Trophoblast cell (in vitro differentiated cells and primary cell): ENCODE measurements at regions not wholly inside any gene's neighbourhood (a gene's known extent, or its start where the extent isn't known, plus 50 kb on each side); places are given as distances from the start of the nearest gene placed in this dataset.

Experiments
- DNase-seq, 2 donors: peaks; one replicate each; pipeline ENCODE4 v3.0.0-alpha.2; 2016
- H2AFZ ChIP-seq: 2 replicates; pipeline ENCODE4 v1.6.1; 2013; ENCODE audit warnings: low read length, moderate library complexity, mild to moderate bottlenecking; ENCODE audit not compliant: insufficient read depth, poor library complexity
- H2AK5ac ChIP-seq: 2 replicates; pipeline ENCODE4 v1.6.1; 2013; ENCODE audit warnings: mild to moderate bottlenecking, low read length
- H2BK120ac ChIP-seq: 2 replicates; pipeline ENCODE4 v1.6.1; 2013; ENCODE audit warnings: low read length, mild to moderate bottlenecking, moderate library complexity; ENCODE audit not compliant: insufficient read depth, poor library complexity
- H2BK12ac ChIP-seq: 2 replicates; pipeline ENCODE4 v1.6.1; 2013; ENCODE audit warnings: mild to moderate bottlenecking, low read length, moderate library complexity
- H2BK5ac ChIP-seq: 2 replicates; pipeline ENCODE4 v1.6.1; 2013; ENCODE audit warnings: low read length, low read depth, moderate library complexity, mild to moderate bottlenecking; ENCODE audit not compliant: poor library complexity
- H3K14ac ChIP-seq: 2 replicates; pipeline ENCODE4 v1.6.1; 2013; ENCODE audit warnings: mild to moderate bottlenecking, low read length
- H3K18ac ChIP-seq: 2 replicates; pipeline ENCODE4 v1.6.1; 2013; ENCODE audit warnings: mild to moderate bottlenecking, low read length
- H3K23ac ChIP-seq: 2 replicates; pipeline ENCODE4 v1.6.1; 2013; ENCODE audit warnings: low read length
- H3K27ac ChIP-seq: 2 replicates; pipeline ENCODE4 v1.5.1; 2013; ENCODE audit warnings: low read depth, mild to moderate bottlenecking, inconsistent platforms, low read length, moderate library complexity
- H3K27me3 ChIP-seq: 2 replicates; pipeline ENCODE4 v1.6.1; 2013; ENCODE audit warnings: inconsistent platforms, mild to moderate bottlenecking, low read length, moderate library complexity; ENCODE audit not compliant: insufficient read depth
- H3K36me3 ChIP-seq, 2 experiments: 1 replicate in 1 of 2; 2 replicates in 1 of 2; pipeline ENCODE4 v1.6.1; 2013; ENCODE audit warnings: low read length in 2 of 2, mild to moderate bottlenecking in 2 of 2, moderate library complexity in 1 of 2; ENCODE audit not compliant: insufficient read depth in 2 of 2, control insufficient read depth in 1 of 2
- H3K4ac ChIP-seq: 2 replicates; pipeline ENCODE4 v1.6.1; 2013; ENCODE audit warnings: low read depth, mild to moderate bottlenecking, low read length, moderate library complexity
- H3K4me1 ChIP-seq, 2 experiments: 1 replicate in 1 of 2; 2 replicates in 1 of 2; pipeline ENCODE4 v1.6.1; 2013; ENCODE audit warnings: low read length in 2 of 2, mild to moderate bottlenecking in 2 of 2, moderate library complexity in 1 of 2; ENCODE audit not compliant: insufficient read depth in 2 of 2, control insufficient read depth in 1 of 2
- H3K4me2 ChIP-seq: 2 replicates; pipeline ENCODE4 v1.6.1; 2013; ENCODE audit warnings: inconsistent platforms, mild to moderate bottlenecking, low read length, moderate library complexity
- H3K4me3 ChIP-seq: 2 replicates; pipeline ENCODE4 v1.5.1; 2013; ENCODE audit warnings: mild to moderate bottlenecking, low read depth, low read length, inconsistent platforms
- H3K79me1 ChIP-seq: one replicate; pipeline ENCODE4 v1.6.1; 2013; ENCODE audit warnings: low read length
- H3K79me2 ChIP-seq: 2 replicates; pipeline ENCODE4 v1.6.1; 2013; ENCODE audit warnings: low read length, mild to moderate bottlenecking; ENCODE audit not compliant: control insufficient read depth, insufficient read depth, poor library complexity
- H3K9ac ChIP-seq: 2 replicates; pipeline ENCODE4 v1.6.1; 2013; ENCODE audit warnings: mild to moderate bottlenecking, low read length
- H3K9me3 ChIP-seq: 2 replicates; pipeline ENCODE4 v1.6.1; 2013; ENCODE audit warnings: low read depth, mild to moderate bottlenecking, control low read depth, inconsistent platforms, low read length; ENCODE audit not compliant: insufficient read depth
- H4K12ac ChIP-seq: 2 replicates; pipeline ENCODE4 v1.6.1; 2013; ENCODE audit warnings: low read depth, mild to moderate bottlenecking, low read length, moderate library complexity
- H4K8ac ChIP-seq: 2 replicates; pipeline ENCODE4 v1.6.1; 2013; ENCODE audit warnings: low read depth, mild to moderate bottlenecking, low read length, moderate library complexity
- H4K91ac ChIP-seq: one replicate; pipeline ENCODE4 v1.6.1; 2013; ENCODE audit warnings: low read depth, mild to moderate bottlenecking, low read length, moderate library complexity
- WGBS: extraction: QIAGEN DNeasy Blood & Tissue Kit; methylation state at CpG from one replicate; pipeline ENCODE4 v1.1.7; 2013; ENCODE audit warnings: missing lambda C conversion rate; ENCODE audit not compliant: insufficient read length, insufficient coverage; ENCODE audit errors: extremely low coverage; 5-methylcytosine and 5-hydroxymethylcytosine counted together

GRCh38 chr9:79968533-79968932, 396.8 kb downstream of the TLE4 start:
- H2BK120ac ChIP-seq = no peak overlapping the region
- no peak overlapping the region for H3K4me3 ChIP-seq
- H3K79me2 ChIP-seq = no peaks in the 10 kb centered on the region
- H3K4me2 ChIP-seq = no peak overlapping the region
- no peak overlapping the region for H2BK5ac ChIP-seq
- no peaks in the 10 kb centered on the region for H3K4me1 ChIP-seq
- no peak overlapping the region for H4K12ac ChIP-seq
- DNase-seq = no peak
- no peak overlapping the region for H3K18ac ChIP-seq
- no peak overlapping the region for H3K4ac ChIP-seq
- no peak overlapping the region for H3K14ac ChIP-seq
- no peak overlapping the region for H3K9ac ChIP-seq
- no peak overlapping the region for H3K23ac ChIP-seq
- H3K27ac ChIP-seq = no peak overlapping the region
- H3K79me1 ChIP-seq = no peaks in the 10 kb centered on the region
- H3K27me3 ChIP-seq = no peaks in the 10 kb centered on the region
- no CpG with 5 or more reads among the region's 1 CpG for WGBS
- H3K9me3 ChIP-seq = no peaks in the 10 kb centered on the region
- H2AFZ ChIP-seq = no peak overlapping the region
- H2BK12ac ChIP-seq = no peak overlapping the region
- H3K36me3 ChIP-seq = no peaks in the 10 kb centered on the region
- H4K91ac ChIP-seq = no peak overlapping the region
- H4K8ac ChIP-seq = no peak overlapping the region
- H2AK5ac ChIP-seq = no peak overlapping the region

GRCh38 chr9:79962836-79963235, 391.1 kb downstream of the TLE4 start:
- Histone ChIP-seq H3K23ac (no peak overlapping the region), H3K36me3 (no peaks in the 10 kb centered on the region), H3K79me1 (no peaks in the 10 kb centered on the region), H4K8ac (no peak overlapping the region), H3K4me3 (no peak overlapping the region), H3K9me3 (no peaks in the 10 kb centered on the region), H2AFZ (no peak overlapping the region), H3K14ac (no peak overlapping the region), H3K18ac (no peak overlapping the region), H3K79me2 (no peaks in the 10 kb centered on the region), H4K12ac (no peak overlapping the region), H3K27me3 (no peaks in the 10 kb centered on the region), H2AK5ac (no peak overlapping the region), H4K91ac (no peak overlapping the region), H2BK12ac (no peak overlapping the region), H3K4me1 (no peaks in the 10 kb centered on the region), H3K27ac (no peak overlapping the region), H2BK5ac (no peak overlapping the region), H2BK120ac (no peak overlapping the region), H3K9ac (no peak overlapping the region), H3K4ac (no peak overlapping the region), H3K4me2 (no peak overlapping the region)
- DNase-seq = no peak
- no CpG with 5 or more reads among the region's 3 CpGs for WGBS

GRCh38 chr9:79962150-79962549, 390.4 kb downstream of the TLE4 start:
- H3K18ac ChIP-seq = no peak overlapping the region
- no peak overlapping the region for H3K9ac ChIP-seq
- H3K79me1 ChIP-seq = no peaks in the 10 kb centered on the region
- H4K12ac ChIP-seq = no peak overlapping the region
- no peaks in the 10 kb centered on the region for H3K36me3 ChIP-seq
- no peak overlapping the region for H2BK5ac ChIP-seq
- H3K9me3 ChIP-seq = no peaks in the 10 kb centered on the region
- H3K4ac ChIP-seq = no peak overlapping the region
- H3K27ac ChIP-seq = no peak overlapping the region
- H3K23ac ChIP-seq = no peak overlapping the region
- no peaks in the 10 kb centered on the region for H3K4me1 ChIP-seq
- no peak overlapping the region for H2BK12ac ChIP-seq
- H2BK120ac ChIP-seq = no peak overlapping the region
- H4K91ac ChIP-seq = no peak overlapping the region
- no peak overlapping the region for H2AFZ ChIP-seq
- H3K79me2 ChIP-seq = no peaks in the 10 kb centered on the region
- no peak overlapping the region for H3K4me3 ChIP-seq
- no peak overlapping the region for H4K8ac ChIP-seq
- H3K14ac ChIP-seq = no peak overlapping the region
- no peaks in the 10 kb centered on the region for H3K27me3 ChIP-seq
- H3K4me2 ChIP-seq = no peak overlapping the region
- no peak overlapping the region for H2AK5ac ChIP-seq
- WGBS = no CpG with 5 or more reads among the region's 1 CpG
- no peak for DNase-seq

GRCh38 chr9:79955300-79955699, 383.5 kb downstream of the TLE4 start:
- Histone ChIP-seq H2BK120ac (no peak overlapping the region), H3K27me3 (no peaks in the 10 kb centered on the region), H2AFZ (no peak overlapping the region), H4K12ac (no peak overlapping the region), H3K18ac (no peak overlapping the region), H3K9me3 (peaks cover 2% of the 10 kb centered on the region), H2AK5ac (no peak overlapping the region), H2BK5ac (no peak overlapping the region), H3K79me2 (no peaks in the 10 kb centered on the region), H3K4me3 (no peak overlapping the region), H3K36me3 (no peaks in the 10 kb centered on the region), H3K4me2 (no peak overlapping the region), H4K8ac (no peak overlapping the region), H3K14ac (no peak overlapping the region), H3K23ac (no peak overlapping the region), H3K79me1 (no peaks in the 10 kb centered on the region), H2BK12ac (no peak overlapping the region), H3K27ac (no peak overlapping the region), H3K4ac (no peak overlapping the region), H3K9ac (no peak overlapping the region), H3K4me1 (no peaks in the 10 kb centered on the region), H4K91ac (no peak overlapping the region)
- DNase-seq = no peak
- no CpG with 5 or more reads among the region's 3 CpGs for WGBS

GRCh38 chr9:79953908-79954307, 382.1 kb downstream of the TLE4 start:
- Histone ChIP-seq H3K27me3 (no peaks in the 10 kb centered on the region), H3K27ac (no peak overlapping the region), H3K4me1 (no peaks in the 10 kb centered on the region), H2BK120ac (no peak overlapping the region), H3K18ac (no peak overlapping the region), H3K9me3 (peaks cover 2% of the 10 kb centered on the region), H4K8ac (no peak overlapping the region), H2AFZ (no peak overlapping the region), H3K4me2 (no peak overlapping the region), H4K12ac (no peak overlapping the region), H3K4ac (no peak overlapping the region), H4K91ac (no peak overlapping the region), H2BK5ac (no peak overlapping the region), H2BK12ac (no peak overlapping the region), H3K14ac (no peak overlapping the region), H3K79me1 (no peaks in the 10 kb centered on the region), H3K36me3 (no peaks in the 10 kb centered on the region), H3K79me2 (no peaks in the 10 kb centered on the region), H2AK5ac (no peak overlapping the region), H3K23ac (no peak overlapping the region), H3K9ac (no peak overlapping the region), H3K4me3 (no peak overlapping the region)
- DNase-seq = no peak
